OCI-LY3 (cell line): ENCODE measurements at regions not wholly inside any gene's neighbourhood (a gene's known extent, or its start where the extent isn't known, plus 50 kb on each side); places are given as distances from the start of the nearest gene placed in this dataset.

Experiments used
- CTCF ChIP-seq: fragments of 200-600, 300-600 bp; sonication (generic); IDR thresholded peaks from 2 replicates; pipeline ENCODE4 v1.5.1; 2014; ENCODE audit warnings: antibody characterized with exemption, low read length, low read depth
- EZH2phosphoT487 ChIP-seq: fragments of 200-600 bp; shearing (Covaris generic); IDR thresholded peaks from 2 replicates; pipeline ENCODE4 v1.6.1; 2018; ENCODE audit warnings: antibody characterized with exemption, mixed run types, low read depth

- TF ChIP-seq CTCF (no peak), EZH2phosphoT487 (no peak)
Measured at GRCh38 chr5:9737265-9737664, 107.1 kb upstream of the TAS2R1 start.
